Esophagus muscularis mucosa (tissue), 3 donors: ENCODE measurements at regions not wholly inside any gene's neighbourhood (a gene's known extent, or its start where the extent isn't known, plus 50 kb on each side); places are given as distances from the start of the nearest gene placed in this dataset.
A peak's percentile ranks its signal among the peaks of the same experiment; 100 is the strongest.

ENCODE experiments used
- EP300 ChIP-seq: sonication (generic); formaldehyde crosslinking; IDR thresholded peaks from one replicate; pipeline ENCODE4 v1.6.1; 2017; ENCODE audit warnings: antibody characterized with exemption
- POLR2A ChIP-seq: fragments of 450-650 bp; IDR thresholded peaks from one replicate; pipeline ENCODE4 v1.6.1; 2017; ENCODE audit warnings: antibody characterized with exemption, moderate library complexity, mild to moderate bottlenecking, low read depth
- POLR2AphosphoS5 ChIP-seq, 2 donors: sonication (generic); formaldehyde crosslinking; IDR thresholded peaks; one replicate each; pipeline ENCODE4 v1.6.1; 2017; ENCODE audit warnings: antibody characterized with exemption in 2 of 2

DNA sequence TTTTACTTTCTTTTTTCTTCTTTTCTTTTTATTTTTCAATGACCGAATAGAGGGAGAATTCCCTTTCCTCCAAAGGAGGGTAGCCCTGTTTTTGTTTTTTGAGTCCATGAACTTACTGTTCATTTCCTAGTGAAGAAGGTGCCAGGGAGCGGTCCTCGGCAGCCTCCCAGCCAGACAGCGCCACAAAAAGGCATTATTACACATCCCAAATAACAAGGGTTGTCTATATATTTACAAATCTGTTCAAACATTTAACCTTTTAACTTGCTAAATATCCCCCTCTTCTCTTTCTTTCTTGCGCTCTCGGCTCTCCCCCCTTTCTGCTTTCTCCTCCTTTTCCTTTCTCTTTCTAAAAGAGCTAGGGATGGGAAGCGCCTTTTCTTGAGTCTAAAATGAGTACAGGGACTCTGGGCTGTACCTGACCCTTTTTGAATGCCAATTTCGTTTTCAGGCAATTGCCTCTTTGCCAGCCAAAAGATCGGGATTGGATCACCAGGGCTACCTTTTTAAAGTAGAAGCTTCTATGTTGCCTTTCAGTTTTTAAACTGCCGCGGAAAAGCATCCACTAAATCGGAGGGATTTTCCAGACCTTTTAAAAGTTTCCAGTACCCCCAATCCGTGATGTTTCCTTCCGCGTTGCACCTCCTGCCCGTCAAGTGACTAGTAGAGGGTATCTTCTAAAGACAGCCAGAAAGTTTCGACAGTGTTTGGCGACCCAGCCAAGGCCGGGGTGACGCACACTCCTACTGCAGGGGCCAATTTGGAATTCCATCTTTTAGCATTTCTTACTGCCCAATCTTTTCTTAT, 125.6 kb downstream of the TMEM161B start:
- TF ChIP-seq POLR2A (no peak), POLR2AphosphoS5 (IDR thresholded peaks at IDR 0.05) (peak; percentile 5 to 52), EP300 (no peak)
